ENCODE measurements at regions not wholly inside any gene's neighbourhood (a gene's known extent, or its start where the extent isn't known, plus 50 kb on each side); places are given as distances from the start of the nearest gene placed in this dataset.

DNA sequence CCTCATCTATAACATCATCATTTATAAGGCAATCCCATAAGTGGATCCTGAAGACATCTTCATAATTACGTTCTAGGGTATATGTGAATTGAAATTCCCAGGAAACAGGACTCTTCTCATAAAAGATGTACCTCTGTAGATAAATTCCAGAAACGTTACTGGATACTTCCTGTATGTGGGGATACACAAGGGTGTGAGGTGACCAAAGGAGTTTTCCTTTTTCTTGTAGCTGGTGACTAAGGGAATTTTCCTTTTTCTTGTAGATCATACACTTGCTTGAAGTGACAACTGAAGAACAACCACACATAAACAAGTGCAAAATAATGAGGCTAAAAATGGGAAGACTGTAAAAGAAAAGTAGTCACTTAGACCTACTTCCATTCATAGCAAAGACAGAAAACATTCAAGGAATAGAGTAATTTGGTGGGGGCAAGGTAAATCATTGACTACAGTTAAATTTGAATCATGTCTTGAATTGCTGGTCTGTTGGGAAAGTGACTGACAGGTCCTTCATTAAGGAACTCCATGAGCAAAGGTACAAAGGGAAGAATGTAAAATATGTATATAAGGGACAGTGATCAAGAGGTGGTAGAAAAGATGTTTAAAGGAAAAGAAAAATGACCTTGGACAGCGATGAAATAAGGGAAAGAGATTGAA, 53.2 kb upstream of the UBE2E3 start:
- CTCF ChIA-PET, result no interaction called here
- intact Hi-C loops (cut with micrococcal nuclease; ENCODE audit: unreplicated experiment), result no loop called here
- POLR2A ChIA-PET (ENCODE audit: low non-redundant PET), result no interaction called here
- BruUV-seq (replicated peaks), result no TSS peak
- Histone ChIP-seq H3K36me3 (ENCODE audit: insufficient read depth, low read length, poor library complexity, severe bottlenecking) (no peaks in the 10 kb centered on the region), H3K4me1 (ENCODE audit: insufficient read depth, low read length, poor library complexity, severe bottlenecking) (no peaks in the 10 kb centered on the region), H3K4me3 (ENCODE audit: low read depth, low read length, poor library complexity, severe bottlenecking) (no peak overlapping the region), H3K9me3 (ENCODE audit: low read depth, low read length, poor library complexity, severe bottlenecking) (no peaks in the 10 kb centered on the region), H3K27me3 (replicated peaks; ENCODE audit: insufficient read depth, low read depth, low read length, poor library complexity) (no peaks in the 10 kb centered on the region), H3K27ac (ENCODE audit: low read depth, low read length, poor library complexity, severe bottlenecking) (no peak overlapping the region)
- no peak for DNase-seq (ENCODE audit: low spot score)
- no peak for TF ChIP-seq EZH2 (IDR thresholded peaks at IDR 0.05; ENCODE audit: borderline replicate concordance, low read depth, low read length, poor library complexity, severe bottlenecking)
- TF ChIP-seq CTCF (conservative IDR thresholded peaks at IDR 0.05; ENCODE audit: low read depth, low read length), result no peak

DNA sequence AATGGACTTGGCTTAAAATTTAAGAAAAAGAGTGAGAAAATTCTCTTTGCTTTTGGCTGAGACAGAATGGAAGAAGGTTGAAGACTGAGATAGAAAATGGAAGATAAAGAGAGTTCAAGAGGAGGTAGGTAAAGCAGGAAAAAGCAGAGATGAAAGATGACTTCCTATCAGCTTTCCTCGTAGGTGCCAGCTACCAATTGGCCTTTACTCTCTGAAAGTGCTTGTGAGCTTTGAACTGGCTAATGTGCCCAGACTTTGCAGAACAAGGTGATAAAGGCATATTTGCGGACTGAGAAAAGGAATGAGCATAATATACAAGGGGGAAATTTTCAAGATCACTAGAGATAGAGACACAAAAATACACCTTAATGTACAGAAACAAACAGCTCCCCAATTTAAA, 54.7 kb upstream of the UBE2E3 start:
- no peak for DNase-seq (ENCODE audit: low spot score)
- Histone ChIP-seq H3K27me3 (replicated peaks; ENCODE audit: insufficient read depth, low read depth, low read length, poor library complexity) (no peaks in the 10 kb centered on the region), H3K9me3 (ENCODE audit: low read depth, low read length, poor library complexity, severe bottlenecking) (no peaks in the 10 kb centered on the region), H3K4me3 (ENCODE audit: low read depth, low read length, poor library complexity, severe bottlenecking) (no peak overlapping the region), H3K36me3 (ENCODE audit: insufficient read depth, low read length, poor library complexity, severe bottlenecking) (no peaks in the 10 kb centered on the region), H3K4me1 (ENCODE audit: insufficient read depth, low read length, poor library complexity, severe bottlenecking) (no peaks in the 10 kb centered on the region), H3K27ac (ENCODE audit: low read depth, low read length, poor library complexity, severe bottlenecking) (no peak overlapping the region)
- no peak for TF ChIP-seq EZH2 (IDR thresholded peaks at IDR 0.05; ENCODE audit: borderline replicate concordance, low read depth, low read length, poor library complexity, severe bottlenecking)
- no peak for TF ChIP-seq CTCF (conservative IDR thresholded peaks at IDR 0.05; ENCODE audit: low read depth, low read length)
- BruUV-seq (replicated peaks), result no TSS peak
- intact Hi-C loops (cut with micrococcal nuclease; ENCODE audit: unreplicated experiment), result no loop called here
- ChIA-PET CTCF (no interaction called here), POLR2A (ENCODE audit: low non-redundant PET) (no interaction called here)

GRCh38 chr2:180924063-180924462, 56.3 kb upstream of the UBE2E3 start:
- CTCF ChIA-PET, result no interaction called here
- Histone ChIP-seq H3K4me1 (ENCODE audit: insufficient read depth, low read length, poor library complexity, severe bottlenecking) (no peaks in the 10 kb centered on the region), H3K4me3 (ENCODE audit: low read depth, low read length, poor library complexity, severe bottlenecking) (no peak overlapping the region), H3K27ac (ENCODE audit: low read depth, low read length, poor library complexity, severe bottlenecking) (no peak overlapping the region), H3K9me3 (ENCODE audit: low read depth, low read length, poor library complexity, severe bottlenecking) (no peaks in the 10 kb centered on the region), H3K27me3 (replicated peaks; ENCODE audit: insufficient read depth, low read depth, low read length, poor library complexity) (no peaks in the 10 kb centered on the region), H3K36me3 (ENCODE audit: insufficient read depth, low read length, poor library complexity, severe bottlenecking) (no peaks in the 10 kb centered on the region)
- intact Hi-C loops (cut with micrococcal nuclease; ENCODE audit: unreplicated experiment), result no loop called here
- no peak for TF ChIP-seq EZH2 (IDR thresholded peaks at IDR 0.05; ENCODE audit: borderline replicate concordance, low read depth, low read length, poor library complexity, severe bottlenecking)
- no peak for TF ChIP-seq CTCF (conservative IDR thresholded peaks at IDR 0.05; ENCODE audit: low read depth, low read length)
- no peak for DNase-seq (ENCODE audit: low spot score)
- POLR2A ChIA-PET (ENCODE audit: low non-redundant PET), result no interaction called here
- BruUV-seq (replicated peaks), result no TSS peak

Data from A673 (cell line).